ENCODE measurements at regions not wholly inside any gene's neighbourhood (a gene's known extent, or its start where the extent isn't known, plus 50 kb on each side); places are given as distances from the start of the nearest gene placed in this dataset.

GRCh38 chr6:140566781-140567277 is 1192.4 kb upstream of the CITED2 start:
- TF ChIP-seq CTCF (IDR thresholded peaks at IDR 0.05; ENCODE audit: insufficient read depth, low read length, poor library complexity, severe bottlenecking) (no peak), EZH2phosphoT487 (conservative IDR thresholded peaks at IDR 0.05; ENCODE audit: low read length) (no peak)
